AG09319 (cell line): ENCODE measurements at regions not wholly inside any gene's neighbourhood (a gene's known extent, or its start where the extent isn't known, plus 50 kb on each side); places are given as distances from the start of the nearest gene placed in this dataset.

Experiments used
- DNase-seq: peaks from one replicate; pipeline ENCODE4 v3.0.0-alpha.2; 2010; ENCODE audit warnings: low read depth; ENCODE audit errors: extremely low read depth
- TF ChIP-seq, protein P1 (sequence below): IDR thresholded peaks from 2 replicates; pipeline ENCODE4 v1.5.1; 2011; ENCODE audit warnings: low read depth, mild to moderate bottlenecking, inconsistent platforms, low read length, moderate library complexity

GRCh38 chr15:39192979-39193560 lies 387.8 kb upstream of the THBS1 start:
- TF ChIP-seq, protein P1, sequence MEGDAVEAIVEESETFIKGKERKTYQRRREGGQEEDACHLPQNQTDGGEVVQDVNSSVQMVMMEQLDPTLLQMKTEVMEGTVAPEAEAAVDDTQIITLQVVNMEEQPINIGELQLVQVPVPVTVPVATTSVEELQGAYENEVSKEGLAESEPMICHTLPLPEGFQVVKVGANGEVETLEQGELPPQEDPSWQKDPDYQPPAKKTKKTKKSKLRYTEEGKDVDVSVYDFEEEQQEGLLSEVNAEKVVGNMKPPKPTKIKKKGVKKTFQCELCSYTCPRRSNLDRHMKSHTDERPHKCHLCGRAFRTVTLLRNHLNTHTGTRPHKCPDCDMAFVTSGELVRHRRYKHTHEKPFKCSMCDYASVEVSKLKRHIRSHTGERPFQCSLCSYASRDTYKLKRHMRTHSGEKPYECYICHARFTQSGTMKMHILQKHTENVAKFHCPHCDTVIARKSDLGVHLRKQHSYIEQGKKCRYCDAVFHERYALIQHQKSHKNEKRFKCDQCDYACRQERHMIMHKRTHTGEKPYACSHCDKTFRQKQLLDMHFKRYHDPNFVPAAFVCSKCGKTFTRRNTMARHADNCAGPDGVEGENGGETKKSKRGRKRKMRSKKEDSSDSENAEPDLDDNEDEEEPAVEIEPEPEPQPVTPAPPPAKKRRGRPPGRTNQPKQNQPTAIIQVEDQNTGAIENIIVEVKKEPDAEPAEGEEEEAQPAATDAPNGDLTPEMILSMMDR = no peak
- DNase-seq = no peak

- DNase-seq = no peak
- TF ChIP-seq, protein P1 = no peak
These were observed 387.3 kb upstream of the THBS1 start for GRCh38 chr15:39193611-39194010.

GRCh38 chr15:39194106-39194830 lies 386.6 kb upstream of the THBS1 start:
- TF ChIP-seq, protein P1 = no peak
- DNase-seq = no peak

DNA sequence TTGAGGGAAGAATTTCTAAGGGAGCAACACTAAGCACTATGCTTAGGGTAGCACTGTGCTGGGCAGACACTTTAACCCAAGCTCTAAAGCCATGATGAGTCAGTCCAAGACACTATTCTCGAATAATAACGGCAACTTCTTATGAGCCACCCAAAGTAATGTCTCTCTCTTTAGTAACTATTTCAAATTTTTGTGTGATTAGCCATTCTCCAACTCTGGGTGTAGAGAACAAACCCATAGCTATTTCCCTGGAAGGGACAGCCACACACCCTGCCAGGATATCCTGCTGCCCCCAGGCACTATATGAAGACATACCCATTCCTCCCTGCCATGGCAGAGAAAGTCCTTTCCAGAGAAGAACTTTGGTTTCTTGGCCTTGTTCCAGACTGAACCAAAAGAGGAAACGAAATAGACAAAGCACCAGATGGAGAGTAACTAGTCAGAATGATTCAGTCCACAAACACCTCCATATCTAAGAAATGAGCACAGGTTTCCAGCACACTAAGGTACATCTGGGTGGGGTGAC lies 384.9 kb upstream of the THBS1 start:
- no peak for DNase-seq
- TF ChIP-seq, protein P1 = no peak

GRCh38 chr15:39198044-39199000 lies 382.6 kb upstream of the THBS1 start:
- TF ChIP-seq, protein P1 = no peak

GRCh38 chr15:39199076-39199475 lies 381.8 kb upstream of the THBS1 start:
- TF ChIP-seq, protein P1 = no peak
- no peak for DNase-seq

More at GRCh38 chr15:39198044-39199000, 382.6 kb upstream of the THBS1 start:
- no peak for DNase-seq
